ENCODE measurements at regions not wholly inside any gene's neighbourhood (a gene's known extent, or its start where the extent isn't known, plus 50 kb on each side); places are given as distances from the start of the nearest gene placed in this dataset.

DNA sequence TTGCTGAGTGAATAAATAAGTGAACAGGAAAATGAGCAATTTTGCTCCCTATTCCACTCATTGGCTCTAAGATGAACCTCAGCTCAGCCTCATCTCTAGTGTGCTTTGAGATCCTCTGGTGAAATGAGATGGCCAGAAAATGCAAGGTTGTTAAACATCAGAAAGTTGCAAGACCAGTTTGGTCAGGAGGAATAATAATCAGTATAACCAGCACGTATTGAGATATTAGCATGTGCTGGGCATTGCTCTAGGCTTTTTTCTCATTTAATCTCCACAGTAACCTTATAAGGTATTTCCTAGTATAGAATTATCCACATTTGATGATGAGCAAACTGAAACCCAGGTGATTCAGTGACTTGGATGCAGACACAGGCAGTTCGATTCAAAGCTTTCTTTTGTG is 110.5 kb upstream of the PAK3 start:
- no peaks in the 10 kb centered on the region for H3K4me1 ChIP-seq
- H3K27me3 ChIP-seq, result no peaks in the 10 kb centered on the region
- intact Hi-C loops (cut with DNase I), result no loop called here
- no peak overlapping the region for H3K4me3 ChIP-seq
- DNase-seq (no peak), ATAC-seq (no peak)
- TF ChIP-seq, protein P1, sequence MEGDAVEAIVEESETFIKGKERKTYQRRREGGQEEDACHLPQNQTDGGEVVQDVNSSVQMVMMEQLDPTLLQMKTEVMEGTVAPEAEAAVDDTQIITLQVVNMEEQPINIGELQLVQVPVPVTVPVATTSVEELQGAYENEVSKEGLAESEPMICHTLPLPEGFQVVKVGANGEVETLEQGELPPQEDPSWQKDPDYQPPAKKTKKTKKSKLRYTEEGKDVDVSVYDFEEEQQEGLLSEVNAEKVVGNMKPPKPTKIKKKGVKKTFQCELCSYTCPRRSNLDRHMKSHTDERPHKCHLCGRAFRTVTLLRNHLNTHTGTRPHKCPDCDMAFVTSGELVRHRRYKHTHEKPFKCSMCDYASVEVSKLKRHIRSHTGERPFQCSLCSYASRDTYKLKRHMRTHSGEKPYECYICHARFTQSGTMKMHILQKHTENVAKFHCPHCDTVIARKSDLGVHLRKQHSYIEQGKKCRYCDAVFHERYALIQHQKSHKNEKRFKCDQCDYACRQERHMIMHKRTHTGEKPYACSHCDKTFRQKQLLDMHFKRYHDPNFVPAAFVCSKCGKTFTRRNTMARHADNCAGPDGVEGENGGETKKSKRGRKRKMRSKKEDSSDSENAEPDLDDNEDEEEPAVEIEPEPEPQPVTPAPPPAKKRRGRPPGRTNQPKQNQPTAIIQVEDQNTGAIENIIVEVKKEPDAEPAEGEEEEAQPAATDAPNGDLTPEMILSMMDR (IDR thresholded peaks at IDR 0.05), result no peak
- no peak for TF ChIP-seq POLR2A (IDR thresholded peaks at IDR 0.05)
- no peaks in the 10 kb centered on the region for H3K36me3 ChIP-seq
- 18% methylated on average over 2 of the region's 2 CpGs for WGBS (ENCODE audit: insufficient coverage, low coverage, low lambda C conversion rate, missing lambda C conversion rate)
- no peak overlapping the region for H3K27ac ChIP-seq
- no peaks in the 10 kb centered on the region for H3K9me3 ChIP-seq

DNA sequence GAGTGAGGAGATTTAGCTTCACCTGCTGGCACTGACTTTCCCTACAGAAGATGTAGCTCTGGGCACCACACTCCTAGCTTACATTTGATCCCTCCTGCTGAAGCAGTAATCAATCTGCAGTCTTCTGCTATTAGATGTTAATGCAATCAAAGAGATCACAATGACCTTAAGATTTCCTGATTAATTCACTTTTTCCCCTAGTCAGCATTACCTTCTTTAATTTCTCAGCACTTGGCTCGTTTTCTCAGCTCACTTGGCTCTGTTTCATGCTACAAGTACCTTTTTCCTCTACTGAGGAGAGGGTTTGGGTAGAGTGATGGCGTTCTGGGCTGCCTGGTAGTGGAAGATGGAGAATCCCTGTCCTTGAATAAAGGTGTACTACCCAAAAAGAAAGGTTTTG is 113.0 kb upstream of the PAK3 start:
- Histone ChIP-seq H3K4me3 (no peak overlapping the region), H3K36me3 (no peaks in the 10 kb centered on the region), H3K4me1 (no peaks in the 10 kb centered on the region), H3K27ac (no peak overlapping the region), H3K9me3 (no peaks in the 10 kb centered on the region), H3K27me3 (no peaks in the 10 kb centered on the region)
- no peak for TF ChIP-seq POLR2A (IDR thresholded peaks at IDR 0.05)
- TF ChIP-seq, protein P1 (IDR thresholded peaks at IDR 0.05), result no peak
- no peak for DNase-seq
- no peak for ATAC-seq
- intact Hi-C loops (cut with DNase I), result no loop called here
- 18% methylated on average over 2 of the region's 2 CpGs for WGBS (ENCODE audit: insufficient coverage, low coverage, low lambda C conversion rate, missing lambda C conversion rate)

DNA sequence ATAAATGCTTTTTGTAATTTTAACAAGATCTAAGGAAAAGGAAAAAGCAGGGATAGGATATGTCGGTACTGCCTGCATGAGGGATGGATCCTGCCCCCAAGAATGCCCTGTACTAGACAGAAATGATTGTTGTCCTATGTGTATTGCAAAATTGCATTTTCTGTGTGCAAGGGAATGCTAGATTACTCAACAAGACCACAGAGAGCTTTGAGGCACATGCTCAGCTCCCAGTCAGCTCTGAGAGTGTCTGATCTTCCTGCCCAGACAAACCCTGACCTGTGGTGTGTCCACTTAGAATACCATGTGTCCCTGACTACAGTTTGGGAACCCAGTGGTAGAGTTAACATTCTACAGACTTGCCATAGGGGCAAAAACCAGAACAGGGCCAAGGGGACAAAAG is 129.2 kb upstream of the PAK3 start:
- Histone ChIP-seq H3K4me3 (no peak overlapping the region), H3K27ac (no peak overlapping the region), H3K36me3 (no peaks in the 10 kb centered on the region), H3K4me1 (no peaks in the 10 kb centered on the region), H3K9me3 (no peaks in the 10 kb centered on the region), H3K27me3 (no peaks in the 10 kb centered on the region)
- TF ChIP-seq, protein P1 (IDR thresholded peaks at IDR 0.05), result no peak
- no peak for TF ChIP-seq POLR2A (IDR thresholded peaks at IDR 0.05)
- DNase-seq (no peak), ATAC-seq (peak in 2 of 4 donors; percentile 37 to 71)
- 33% methylated on average over 1 of the region's 1 CpG for WGBS (ENCODE audit: insufficient coverage, low coverage, low lambda C conversion rate, missing lambda C conversion rate)
- intact Hi-C loops (cut with DNase I), result no loop called here

DNA sequence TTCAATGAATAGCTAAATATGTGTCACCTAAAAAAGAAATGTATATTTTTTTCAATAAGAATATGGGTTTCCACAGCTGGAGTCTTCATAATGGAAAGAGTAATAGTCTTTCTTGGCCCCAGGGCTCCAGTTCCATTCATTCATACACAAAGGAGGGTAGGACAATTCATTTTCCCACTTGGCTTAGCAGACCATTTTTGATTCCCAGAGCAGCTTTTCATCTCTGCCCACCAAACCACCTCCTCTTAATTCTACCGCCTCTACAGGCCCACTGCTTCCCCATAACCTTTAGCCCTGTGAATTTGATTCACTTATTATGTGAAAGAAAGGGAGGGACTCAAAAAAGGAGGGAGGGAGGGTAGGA is 129.9 kb upstream of the PAK3 start:
- Histone ChIP-seq H3K9me3 (no peaks in the 10 kb centered on the region), H3K27me3 (no peaks in the 10 kb centered on the region), H3K27ac (no peak overlapping the region), H3K4me3 (no peak overlapping the region), H3K36me3 (no peaks in the 10 kb centered on the region), H3K4me1 (no peaks in the 10 kb centered on the region)
- TF ChIP-seq, protein P1 (IDR thresholded peaks at IDR 0.05), result no peak
- no peak for TF ChIP-seq POLR2A (IDR thresholded peaks at IDR 0.05)
- no peak for DNase-seq
- intact Hi-C loops (cut with DNase I), result no loop called here
- WGBS (ENCODE audit: insufficient coverage, low coverage, low lambda C conversion rate, missing lambda C conversion rate), result 63% methylated on average over 1 of the region's 1 CpG
- ATAC-seq, result no peak

DNA sequence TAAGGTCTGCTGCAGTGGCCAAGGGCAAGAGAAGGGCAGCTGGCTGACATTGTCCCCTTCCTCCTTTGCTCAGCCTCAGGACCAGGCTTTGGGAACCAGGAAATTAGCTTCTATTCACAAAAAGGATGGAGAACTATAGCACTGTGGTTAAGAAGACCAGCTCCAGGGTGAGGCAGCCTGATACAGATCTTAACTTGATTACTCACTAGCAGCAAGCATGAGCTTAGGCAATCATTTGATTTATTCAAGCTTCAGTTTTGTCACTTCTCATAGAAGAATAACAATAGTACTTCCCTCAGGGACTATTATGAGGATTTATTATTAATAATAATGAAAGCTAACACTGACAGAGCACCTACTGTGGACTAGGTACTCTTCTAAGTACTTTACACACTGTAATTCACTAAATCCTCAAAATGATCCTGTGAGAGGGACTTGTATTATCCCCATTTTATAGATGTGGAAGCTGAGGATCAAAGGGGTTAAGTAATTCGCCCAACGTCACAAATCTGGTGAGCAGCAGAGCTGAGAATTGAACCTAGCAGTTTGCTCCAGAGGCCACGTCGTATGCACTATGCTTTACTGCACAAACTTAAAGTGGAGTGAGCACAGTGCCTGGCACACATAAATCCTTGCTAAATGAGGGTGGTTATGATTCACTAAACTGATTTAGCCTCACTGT is 130.4 kb upstream of the PAK3 start:
- ATAC-seq, result no peak
- Histone ChIP-seq H3K4me3 (no peak overlapping the region), H3K27ac (no peak overlapping the region), H3K4me1 (no peaks in the 10 kb centered on the region), H3K36me3 (no peaks in the 10 kb centered on the region), H3K9me3 (no peaks in the 10 kb centered on the region), H3K27me3 (no peaks in the 10 kb centered on the region)
- WGBS (ENCODE audit: insufficient coverage, low coverage, low lambda C conversion rate, missing lambda C conversion rate), result 61% methylated on average over 4 of the region's 4 CpGs
- no peak for DNase-seq
- intact Hi-C loops (cut with DNase I), result no loop called here
- TF ChIP-seq POLR2A (IDR thresholded peaks at IDR 0.05), result no peak
- TF ChIP-seq, protein P1 (IDR thresholded peaks at IDR 0.05), result no peak

Measured in right lobe of liver (tissue), 6 donors.